Keratinocyte (primary cell): ENCODE measurements at regions not wholly inside any gene's neighbourhood (a gene's known extent, or its start where the extent isn't known, plus 50 kb on each side); places are given as distances from the start of the nearest gene placed in this dataset.
"Not testable (repeated sequence)": the region's sequence is repeated elsewhere in the genome, so short reads cannot be mapped to it uniquely, and the experiment has no call there.

Experiments
- DNase-seq: peaks from one replicate; pipeline ENCODE4 v3.0.0-alpha.2; 2011; ENCODE audit warnings: low read depth, missing footprints, low spot score
- FAIRE-seq: peaks from 2 replicates; lab custom pipeline; 2011; peaks lifted over from hg19 to GRCh38; lab: Jason Lieb, UNC
- H2AFZ ChIP-seq: 2 replicates; pipeline ENCODE4 v1.6.0; 2012; ENCODE audit warnings: low read length, control low read depth, inconsistent platforms; ENCODE audit not compliant: control insufficient read depth
- H3K27ac ChIP-seq: 2 replicates; pipeline ENCODE4 v1.5.1; 2011; ENCODE audit warnings: low read length; ENCODE audit not compliant: control insufficient read depth, insufficient read depth
- H3K27me3 ChIP-seq: 3 replicates; pipeline ENCODE4 v1.6.0; 2011; ENCODE audit warnings: low read length; ENCODE audit not compliant: control insufficient read depth, insufficient read depth; ENCODE audit errors: extremely low read depth
- H3K36me3 ChIP-seq, 2 experiments: 2 replicates in 1 of 2; 3 replicates in 1 of 2; pipeline ENCODE4 v1.5.1; 2011; ENCODE audit warnings: low read length in 2 of 2, mild to moderate bottlenecking in 1 of 2; ENCODE audit not compliant: control insufficient read depth in 2 of 2, insufficient read depth in 2 of 2; ENCODE audit errors: extremely low read depth in 1 of 2
- H3K4me1 ChIP-seq: 3 replicates; pipeline ENCODE4 v1.5.1; 2011; ENCODE audit warnings: low read length; ENCODE audit not compliant: control insufficient read depth, insufficient read depth; ENCODE audit errors: extremely low read depth
- H3K4me2 ChIP-seq: 3 replicates; pipeline ENCODE4 v1.6.0; 2011; ENCODE audit warnings: low read depth, low read length; ENCODE audit not compliant: control insufficient read depth, insufficient read depth; ENCODE audit errors: extremely low read depth
- H3K4me3 ChIP-seq, 3 experiments: fragments of 200-600 bp in 1 of 3; sonication (generic) in 1 of 3; 2 replicates in 2 of 3; 3 replicates in 1 of 3; pipeline ENCODE4 v1.5.1; 2011 to 2016; ENCODE audit warnings: low read length in 3 of 3, mild to moderate bottlenecking in 3 of 3, control low read depth in 2 of 3, inconsistent platforms in 1 of 3, low read depth in 1 of 3, mixed read lengths in 1 of 3, mixed run types in 1 of 3, moderate library complexity in 1 of 3; ENCODE audit not compliant: control insufficient read depth in 2 of 3, insufficient read depth in 2 of 3; ENCODE audit errors: extremely low read depth in 1 of 3
- H3K79me2 ChIP-seq: 2 replicates; pipeline ENCODE4 v1.6.0; 2012; ENCODE audit warnings: low read length; ENCODE audit not compliant: control insufficient read depth, insufficient read depth
- H3K9ac ChIP-seq: 3 replicates; pipeline ENCODE4 v1.6.0; 2011; ENCODE audit warnings: low read length; ENCODE audit not compliant: control insufficient read depth, insufficient read depth; ENCODE audit errors: extremely low read depth
- H3K9me1 ChIP-seq: 3 replicates; pipeline ENCODE4 v1.6.0; 2011; ENCODE audit warnings: low read length; ENCODE audit not compliant: control insufficient read depth, insufficient read depth; ENCODE audit errors: extremely low read depth
- H3K9me3 ChIP-seq: 2 replicates; pipeline ENCODE4 v1.5.1; 2012; ENCODE audit warnings: low read depth, low read length; ENCODE audit not compliant: control insufficient read depth
- H4K20me1 ChIP-seq: 3 replicates; pipeline ENCODE4 v1.6.0; 2011; ENCODE audit warnings: low read length; ENCODE audit not compliant: control insufficient read depth, insufficient read depth; ENCODE audit errors: extremely low read depth
- CTCF ChIP-seq, 3 experiments: IDR thresholded peaks in 1 of 3; conservative IDR thresholded peaks in 1 of 3; optimal IDR thresholded peaks in 1 of 3; 2 replicates in 2 of 3; 3 replicates in 1 of 3; pipeline versions ENCODE3 to v1.5.1; 2011; ENCODE audit warnings: low read length in 3 of 3, mild to moderate bottlenecking in 3 of 3, moderate library complexity in 2 of 3, control low read depth in 1 of 3, inconsistent platforms in 1 of 3; ENCODE audit not compliant: insufficient read depth in 2 of 3; ENCODE audit errors: extremely low read depth in 1 of 3
- EZH2 ChIP-seq: IDR thresholded peaks from one replicate; pipeline ENCODE4 v1.6.1; 2012; ENCODE audit warnings: inconsistent platforms, mild to moderate bottlenecking, low read length, moderate library complexity
- dilution Hi-C: fragments of 300-500 bp; cut with MboI; formaldehyde crosslinking; loops from one replicate; pipeline ENCODE4 v1.7.0; 2020; ENCODE audit warnings: low sequenced_read_pairs; ENCODE audit not compliant: extremely low pct_ligation_motif_present

GRCh38 chr2:195138435-195138834, 518.6 kb upstream of the SLC39A10 start:
- Histone ChIP-seq H3K79me2 (no peaks in the 10 kb centered on the region), H3K27me3 (no peaks in the 10 kb centered on the region), H3K36me3 (no peaks in the 10 kb centered on the region), H3K4me3 (no peak overlapping the region), H3K4me1 (no peaks in the 10 kb centered on the region), H3K27ac (no peak overlapping the region), H2AFZ (no peak overlapping the region), H4K20me1 (no peaks in the 10 kb centered on the region), H3K9ac (no peak overlapping the region), H3K9me3 (no peaks in the 10 kb centered on the region), H3K9me1 (no peaks in the 10 kb centered on the region), H3K4me2 (no peak overlapping the region)
- no peak for FAIRE-seq
- dilution Hi-C loops, result no loop called here
- no peak for TF ChIP-seq EZH2
- TF ChIP-seq CTCF (optimal IDR thresholded peaks at IDR 0.05 in 1 of 3, IDR thresholded peaks at IDR 0.05 in 1 of 3, conservative IDR thresholded peaks at IDR 0.05 in 1 of 3; ENCODE audit: extremely low read depth in 1 of 3, insufficient read depth in 2 of 3, low read length in 3 of 3), result no peak
- no peak for DNase-seq

- H3K9ac ChIP-seq, DNase-seq, H3K9me3 ChIP-seq, H3K4me2 ChIP-seq, H3K27me3 ChIP-seq, FAIRE-seq, H3K4me3 ChIP-seq, H3K79me2 ChIP-seq, H3K4me1 ChIP-seq, H3K9me1 ChIP-seq, dilution Hi-C loops, H3K27ac ChIP-seq, H4K20me1 ChIP-seq, H2AFZ ChIP-seq, H3K36me3 ChIP-seq: not testable (repeated sequence)
These were observed 531.1 kb upstream of the SLC39A10 start for GRCh38 chr2:195125889-195126288.

DNA sequence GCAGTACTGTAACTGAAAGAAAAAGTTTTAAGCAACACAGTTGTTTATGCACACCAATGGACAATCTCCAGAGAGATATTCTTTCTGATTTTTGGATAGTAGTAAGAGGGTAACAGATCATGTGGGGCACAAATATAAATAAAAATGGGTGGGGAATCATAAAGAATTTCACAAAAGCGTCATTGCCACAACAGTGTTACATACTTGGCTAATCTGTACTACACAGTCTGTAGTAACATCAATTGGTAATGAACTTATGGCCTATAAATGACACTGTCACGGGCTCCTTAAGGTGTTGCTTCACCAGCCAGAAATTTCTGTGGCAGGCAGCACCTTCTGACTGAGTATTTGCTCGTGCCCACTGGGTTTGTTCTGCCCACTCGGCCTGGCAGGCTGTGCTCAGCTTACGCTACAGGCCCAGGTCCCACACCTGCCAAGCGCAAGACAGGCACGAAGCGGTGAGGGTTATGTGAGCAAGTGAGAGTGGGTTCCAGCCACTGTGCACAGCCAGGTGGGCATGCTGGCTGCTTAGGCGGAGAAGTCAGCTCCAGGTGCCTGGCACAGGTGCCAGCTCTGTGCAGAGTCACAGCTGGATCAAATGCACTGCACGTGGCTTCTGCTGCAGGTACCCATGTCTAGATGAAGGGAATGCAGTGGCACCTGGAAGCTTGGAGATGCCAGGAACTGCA, 532.5 kb upstream of the SLC39A10 start:
- no peaks in the 10 kb centered on the region for H3K27me3 ChIP-seq
- no peaks in the 10 kb centered on the region for H3K9me3 ChIP-seq
- no peaks in the 10 kb centered on the region for H4K20me1 ChIP-seq
- TF ChIP-seq CTCF (optimal IDR thresholded peaks at IDR 0.05 in 1 of 3, IDR thresholded peaks at IDR 0.05 in 1 of 3, conservative IDR thresholded peaks at IDR 0.05 in 1 of 3; ENCODE audit: extremely low read depth in 1 of 3, insufficient read depth in 2 of 3, low read length in 3 of 3) (no peak), EZH2 (no peak)
- no peak for DNase-seq
- H3K9me1 ChIP-seq, result no peaks in the 10 kb centered on the region
- no peak overlapping the region for H3K9ac ChIP-seq
- H2AFZ ChIP-seq, result no peak overlapping the region
- H3K79me2 ChIP-seq, result no peaks in the 10 kb centered on the region
- FAIRE-seq, result no peak
- H3K4me2 ChIP-seq, result no peak overlapping the region
- no peak overlapping the region for H3K4me3 ChIP-seq
- no peaks in the 10 kb centered on the region for H3K36me3 ChIP-seq
- H3K4me1 ChIP-seq, result no peaks in the 10 kb centered on the region
- dilution Hi-C loops, result no loop called here
- H3K27ac ChIP-seq, result no peak overlapping the region
